ENCODE measurements at regions not wholly inside any gene's neighbourhood (a gene's known extent, or its start where the extent isn't known, plus 50 kb on each side); places are given as distances from the start of the nearest gene placed in this dataset.

- no peak for TF ChIP-seq CTCF (IDR thresholded peaks at IDR 0.05; ENCODE audit: unreplicated experiment in 3 of 3)
Measured at GRCh38 chr17:68737761-68738443, 136.7 kb upstream of the FAM20A start.

GRCh38 chr17:68734931-68735330, 133.8 kb upstream of the FAM20A start:
- Mint-ChIP-seq H3K27me3 (ENCODE audit: low read depth) (peaks cover 10% of the 10 kb centered on the region), H3K27ac (peak overlapping the region in 2 of 3 experiments; percentile 25 to 90), H3K9me3 (peaks cover 5% of the 10 kb centered on the region)

More at GRCh38 chr17:68737761-68738443, 136.7 kb upstream of the FAM20A start:
- peaks cover 8% of the 10 kb centered on the region for H3K9me3 Mint-ChIP-seq
- no peaks in the 10 kb centered on the region for H3K27me3 Mint-ChIP-seq (ENCODE audit: low read depth)
- peaks cover 34% of the 10 kb centered on the region for H3K4me1 Mint-ChIP-seq
- peaks cover 3% of the 10 kb centered on the region for H3K36me3 Mint-ChIP-seq (ENCODE audit: low read depth)
- no peak overlapping the region for H3K4me3 Mint-ChIP-seq
- H3K27ac Mint-ChIP-seq = peak overlapping the region; percentile 26 to 86 (median 59)

GRCh38 chr17:68734187-68734900, 133.2 kb upstream of the FAM20A start:
- peaks cover 7% of the 10 kb centered on the region for H3K9me3 Mint-ChIP-seq
- H3K27me3 Mint-ChIP-seq (ENCODE audit: low read depth) = peaks cover 10% of the 10 kb centered on the region
- H3K4me1 Mint-ChIP-seq = peaks cover 42% of the 10 kb centered on the region
- no peak overlapping the region for H3K4me3 Mint-ChIP-seq
- peak overlapping the region; percentile 60 to 90 (median 84) for H3K27ac Mint-ChIP-seq
- H3K36me3 Mint-ChIP-seq (ENCODE audit: low read depth) = no peaks in the 10 kb centered on the region
- no peak for TF ChIP-seq CTCF (IDR thresholded peaks at IDR 0.05; ENCODE audit: unreplicated experiment in 3 of 3)

More at GRCh38 chr17:68734931-68735330, 133.8 kb upstream of the FAM20A start:
- peaks cover 42% of the 10 kb centered on the region for H3K4me1 Mint-ChIP-seq
- no peak overlapping the region for H3K4me3 Mint-ChIP-seq
- TF ChIP-seq CTCF (IDR thresholded peaks at IDR 0.05; ENCODE audit: unreplicated experiment in 3 of 3) = no peak
- H3K36me3 Mint-ChIP-seq (ENCODE audit: low read depth) = no peaks in the 10 kb centered on the region

- peaks cover 42% of the 10 kb centered on the region for H3K4me1 Mint-ChIP-seq
- H3K4me3 Mint-ChIP-seq = no peak overlapping the region
- peaks cover 10% of the 10 kb centered on the region for H3K9me3 Mint-ChIP-seq
- H3K27me3 Mint-ChIP-seq (ENCODE audit: low read depth) = peaks cover 10% of the 10 kb centered on the region
- peak overlapping the region; percentile 60 to 90 (median 84) for H3K27ac Mint-ChIP-seq
- no peak for TF ChIP-seq CTCF (IDR thresholded peaks at IDR 0.05; ENCODE audit: unreplicated experiment in 3 of 3)
- H3K36me3 Mint-ChIP-seq (ENCODE audit: low read depth) = no peaks in the 10 kb centered on the region
Measured at GRCh38 chr17:68733241-68734176, 132.3 kb upstream of the FAM20A start.

GRCh38 chr17:68732301-68732749, 131.2 kb upstream of the FAM20A start:
- TF ChIP-seq CTCF (IDR thresholded peaks at IDR 0.05; ENCODE audit: unreplicated experiment in 3 of 3) = no peak
- Mint-ChIP-seq H3K4me1 (peaks cover 32% of the 10 kb centered on the region), H3K36me3 (ENCODE audit: low read depth) (no peaks in the 10 kb centered on the region), H3K27ac (peak overlapping the region in 1 of 3 experiments; percentile 90), H3K4me3 (no peak overlapping the region), H3K9me3 (peaks cover 16% of the 10 kb centered on the region), H3K27me3 (ENCODE audit: low read depth) (peaks cover 10% of the 10 kb centered on the region)
